NCI-H1048 (cell line): ENCODE measurements at regions not wholly inside any gene's neighbourhood (a gene's known extent, or its start where the extent isn't known, plus 50 kb on each side); places are given as distances from the start of the nearest gene placed in this dataset.
A peak's percentile ranks its signal among the peaks of the same experiment; 100 is the strongest.
"Not testable (repeated sequence)": the region's sequence is repeated elsewhere in the genome, so short reads cannot be mapped to it uniquely, and the experiment has no call there.

Experiments used
- DNase-seq: peaks from one replicate; lab custom pipeline; 2025; lab: John Stamatoyannopoulos, UW

DNA sequence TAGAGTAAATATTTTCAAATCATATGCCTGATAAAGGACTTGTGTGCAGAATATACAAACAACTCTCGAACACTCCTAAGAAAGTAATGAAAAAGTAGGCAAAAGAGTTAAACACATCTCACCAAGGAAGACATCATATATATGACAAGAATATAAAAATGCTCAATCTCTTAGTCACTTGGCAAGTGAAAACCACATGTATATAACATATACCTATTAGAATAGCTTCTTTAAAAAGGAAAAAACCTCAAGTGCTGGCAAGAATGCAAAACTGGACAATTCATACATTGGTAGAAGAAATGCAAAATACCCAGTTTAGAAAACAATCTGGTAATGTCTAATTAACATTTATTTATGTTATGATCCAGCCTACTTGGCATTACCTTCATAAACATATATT lies 146.6 kb upstream of the DGKB start:
- DNase-seq, result no peak

DNA sequence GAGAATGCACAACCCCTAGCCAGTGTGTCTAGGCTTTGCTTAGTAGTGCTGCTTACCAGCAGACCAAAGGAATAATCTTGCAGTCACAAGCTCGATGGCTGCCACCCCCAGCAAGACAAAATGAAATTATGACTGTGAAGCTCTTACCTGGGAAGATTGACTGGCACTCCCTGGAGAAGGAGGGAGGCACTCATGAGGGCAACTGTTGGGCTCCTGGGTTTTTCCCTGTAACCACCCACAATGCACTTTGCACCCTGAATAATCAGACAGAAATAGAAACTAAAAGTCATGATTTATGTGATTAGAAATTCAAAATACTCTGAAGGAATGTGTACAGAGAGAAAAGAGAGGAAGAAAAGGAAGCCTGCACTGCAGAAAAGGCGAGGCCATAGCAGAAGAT lies 144.3 kb upstream of the DGKB start:
- DNase-seq, result no peak

DNA sequence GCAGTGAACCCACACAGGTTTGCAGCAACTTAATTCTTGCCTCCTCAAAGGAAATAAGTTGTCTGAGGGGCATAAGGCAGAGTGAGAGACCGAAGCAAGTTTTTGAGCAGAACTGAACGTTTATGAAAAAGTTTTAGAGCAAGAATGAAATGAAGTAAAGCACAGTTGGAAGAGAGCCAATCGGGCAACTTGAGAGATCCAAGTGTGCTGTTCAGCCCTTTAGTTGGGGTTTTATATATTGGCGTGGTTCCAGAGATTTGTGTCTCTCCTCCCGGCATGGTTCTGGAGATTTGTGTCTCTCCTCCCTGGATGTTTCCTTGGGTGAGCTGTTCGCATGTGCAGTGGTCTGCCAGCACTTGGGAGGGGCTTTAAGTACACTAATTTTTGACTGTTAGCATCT lies 141.4 kb upstream of the DGKB start:
- no peak for DNase-seq

DNA sequence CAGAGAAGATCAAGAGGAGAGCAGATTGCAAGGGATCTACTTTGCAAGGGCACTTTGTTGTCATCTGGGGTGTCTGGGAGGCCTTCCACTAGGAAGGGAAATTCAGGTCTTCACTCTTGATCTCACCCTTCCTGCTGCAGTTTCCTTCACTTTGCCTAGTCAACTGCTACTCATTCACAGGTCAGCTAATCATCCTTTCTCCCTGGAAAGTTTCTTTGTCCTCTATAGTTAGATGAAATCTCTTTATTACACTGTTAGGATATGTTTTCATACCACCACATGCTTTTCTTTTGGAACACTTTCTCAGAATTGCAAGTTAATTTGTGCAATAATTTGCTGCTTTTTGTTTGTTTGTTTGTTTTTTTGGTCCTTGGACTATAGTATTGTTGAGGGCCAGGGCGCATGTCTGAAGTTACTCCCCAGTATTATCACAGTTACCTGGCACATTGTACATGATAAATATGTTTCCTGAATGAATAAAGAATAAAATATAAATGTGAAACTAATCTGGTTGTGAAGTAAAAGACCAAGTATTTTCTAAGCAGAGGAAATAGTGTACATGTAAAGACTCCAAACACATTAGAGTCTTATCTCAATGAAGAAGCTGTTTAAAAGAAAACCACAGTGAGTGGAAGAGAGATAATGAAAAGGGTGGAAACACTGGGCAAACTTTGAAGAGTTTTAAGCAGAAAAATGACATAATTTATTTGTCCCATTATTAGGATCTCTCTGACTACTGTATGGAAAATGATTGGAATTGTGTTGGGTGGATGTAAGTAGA lies 139.9 kb upstream of the DGKB start:
- no peak for DNase-seq

DNA sequence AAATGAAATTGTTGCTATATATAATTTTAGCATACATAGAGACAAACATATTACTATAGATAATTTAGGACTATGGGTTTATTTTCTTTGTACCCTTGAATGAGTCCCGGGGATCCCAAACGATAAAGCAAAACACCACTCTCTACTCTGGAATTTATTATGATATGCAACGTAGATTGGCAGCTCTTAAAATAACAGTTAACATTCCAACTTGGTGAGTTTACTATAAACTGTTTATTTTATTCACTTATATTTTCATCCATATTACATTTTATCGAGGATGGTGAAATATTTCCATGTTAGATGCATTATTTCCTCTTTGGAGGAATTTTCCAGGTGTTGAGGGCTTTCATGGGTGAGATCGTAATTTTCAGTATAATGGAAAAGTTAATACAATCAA lies 138.7 kb upstream of the DGKB start:
- DNase-seq, result no peak

DNA sequence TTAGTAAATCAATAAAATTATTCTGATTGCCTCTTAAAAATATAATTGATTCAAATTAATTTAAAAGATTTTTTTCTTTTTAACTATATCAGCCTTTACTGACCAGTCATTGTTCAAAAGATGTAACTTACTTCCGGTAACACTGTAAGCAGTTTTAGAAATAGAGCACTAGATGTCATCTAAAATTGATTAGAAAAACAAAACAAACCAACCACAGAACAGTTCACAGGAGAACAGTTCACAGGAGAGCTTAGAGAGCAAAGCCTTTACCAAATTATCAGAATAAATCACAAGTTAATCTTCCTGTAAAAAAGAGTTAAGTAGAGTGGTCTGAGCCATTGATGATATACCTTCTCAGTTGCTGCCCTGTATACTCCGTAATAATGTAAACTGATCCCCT lies 133.3 kb upstream of the DGKB start:
- DNase-seq, result no peak

DNA sequence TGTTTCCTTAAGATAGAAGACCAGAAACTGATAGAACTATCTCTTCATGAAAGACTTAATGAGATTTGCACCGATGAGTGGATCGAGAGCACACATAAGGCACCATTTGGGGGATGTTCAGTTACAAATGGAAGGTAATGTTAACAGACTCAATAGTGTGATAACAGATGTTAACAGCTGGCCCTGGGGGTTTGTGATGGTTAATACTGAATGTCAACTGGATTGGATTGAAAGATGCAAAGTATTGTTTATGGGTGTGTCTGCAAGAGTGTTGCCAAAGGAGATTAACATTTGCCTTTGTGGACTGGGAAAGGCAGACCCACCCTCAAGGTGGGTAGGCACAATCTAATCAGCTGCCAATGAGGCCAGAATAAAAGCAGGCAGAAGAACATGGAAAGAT lies 130.5 kb upstream of the DGKB start:
- DNase-seq, result no peak

DNA sequence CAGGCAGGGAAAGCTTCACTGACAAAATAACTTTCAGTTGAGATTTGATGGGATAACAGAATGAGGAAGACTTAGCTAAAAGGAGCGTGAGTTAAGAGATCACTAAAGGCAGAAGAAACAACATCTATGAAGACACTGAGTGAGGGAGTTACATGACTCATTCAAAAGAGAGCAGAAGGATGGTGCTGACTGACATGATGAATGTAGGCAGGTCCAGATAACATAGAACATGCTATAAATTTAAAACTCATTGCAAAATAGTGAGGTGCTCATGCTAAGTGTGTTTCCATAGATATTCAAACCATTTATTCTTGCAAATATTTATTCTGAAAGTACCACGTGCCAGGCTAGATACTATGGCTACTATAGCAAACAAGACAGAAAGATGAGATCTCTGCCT lies 116.4 kb upstream of the DGKB start:
- DNase-seq, result no peak

DNA sequence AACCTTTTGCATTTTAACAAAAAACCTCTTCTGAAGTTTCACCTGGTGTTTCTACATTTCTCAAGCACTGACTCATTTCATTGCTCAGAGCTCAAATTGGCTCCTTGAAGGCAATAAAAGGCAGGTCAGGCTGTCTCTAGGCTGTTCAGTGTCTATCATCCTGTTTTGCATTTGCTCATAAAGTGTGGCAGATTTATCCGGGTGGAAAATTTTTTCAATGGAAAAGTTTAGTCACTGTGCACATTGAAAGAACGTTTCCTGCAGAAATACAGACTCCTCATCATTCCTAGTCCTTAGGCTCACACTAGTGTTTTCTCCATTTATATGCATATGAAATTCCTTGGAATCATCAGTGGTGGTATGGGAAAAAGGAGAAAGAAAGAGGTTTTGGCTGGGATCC lies 114.2 kb upstream of the DGKB start:
- peak; percentile 45 for DNase-seq

DNA sequence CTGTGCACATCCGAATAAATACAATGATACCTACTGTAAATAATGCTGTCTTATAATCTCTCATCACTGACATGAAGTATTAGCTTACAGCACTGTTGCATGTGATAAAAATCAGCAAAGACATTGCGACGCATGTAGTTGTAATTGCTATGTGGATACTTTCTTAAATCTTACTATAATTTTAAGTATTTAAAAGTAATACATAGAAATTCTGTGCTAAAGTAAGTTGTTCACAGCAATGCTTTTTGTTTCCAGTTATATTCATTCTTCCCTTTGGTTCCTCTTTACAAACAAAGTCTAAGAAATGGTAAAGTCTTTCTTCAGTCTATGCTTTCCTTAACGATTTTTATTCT lies 113.7 kb upstream of the DGKB start:
- DNase-seq, result no peak

DNA sequence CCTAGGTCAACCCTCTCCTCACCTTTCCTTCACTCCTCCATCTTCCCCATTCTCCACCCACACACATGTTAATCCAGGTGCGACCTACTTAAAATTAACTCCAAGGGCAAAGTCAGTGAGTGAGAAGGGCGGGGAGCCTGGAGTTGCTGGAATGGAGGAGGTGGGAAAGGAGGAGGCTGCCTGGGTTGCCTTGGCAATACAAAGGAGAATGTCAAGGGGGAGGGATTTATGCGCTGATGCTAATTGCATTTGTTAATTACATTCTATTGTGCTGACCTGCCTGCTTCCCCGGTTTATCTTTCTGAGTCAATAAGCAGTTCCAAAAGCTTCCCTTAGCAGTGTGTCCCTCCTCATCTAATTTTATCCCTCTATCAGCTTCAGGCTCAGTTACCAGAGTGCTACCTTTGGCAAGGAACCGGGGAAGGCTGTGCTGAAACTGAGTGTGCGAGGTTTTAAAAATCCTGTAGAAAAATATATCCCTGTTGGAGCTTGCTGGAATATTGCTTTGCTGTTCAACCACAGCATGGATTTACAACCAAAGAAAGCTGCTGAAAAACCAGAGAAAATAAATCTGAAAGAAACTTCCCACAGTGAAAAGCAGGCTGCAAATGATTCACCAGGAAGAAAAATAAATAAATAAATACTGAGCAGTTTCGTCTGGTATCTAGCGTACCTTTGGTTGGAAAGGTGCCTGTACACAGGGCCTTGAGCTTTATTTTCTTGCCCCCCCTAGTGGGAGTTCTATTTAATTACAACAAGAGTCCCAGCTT lies 113.2 kb upstream of the DGKB start:
- DNase-seq, result peak; percentile 50

DNA sequence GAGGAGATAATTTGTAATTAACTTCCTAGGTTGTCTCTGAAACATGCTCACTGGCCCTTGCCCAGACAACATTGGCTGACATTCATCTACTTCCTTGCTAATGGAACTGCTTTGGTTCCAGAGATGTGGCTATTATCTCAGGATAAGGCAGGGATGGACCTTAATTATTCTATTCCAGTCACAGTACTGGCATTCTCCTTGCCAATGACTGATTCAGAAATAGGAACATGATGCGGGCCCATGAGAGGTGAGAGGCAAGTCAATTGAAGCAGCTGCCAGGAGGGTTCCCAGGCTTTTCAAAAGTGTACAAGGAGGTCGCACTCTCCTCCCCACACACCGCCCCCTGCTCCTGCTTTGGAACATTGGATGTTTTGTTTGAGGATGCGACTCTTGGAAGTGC lies 109.6 kb upstream of the DGKB start:
- no peak for DNase-seq

DNA sequence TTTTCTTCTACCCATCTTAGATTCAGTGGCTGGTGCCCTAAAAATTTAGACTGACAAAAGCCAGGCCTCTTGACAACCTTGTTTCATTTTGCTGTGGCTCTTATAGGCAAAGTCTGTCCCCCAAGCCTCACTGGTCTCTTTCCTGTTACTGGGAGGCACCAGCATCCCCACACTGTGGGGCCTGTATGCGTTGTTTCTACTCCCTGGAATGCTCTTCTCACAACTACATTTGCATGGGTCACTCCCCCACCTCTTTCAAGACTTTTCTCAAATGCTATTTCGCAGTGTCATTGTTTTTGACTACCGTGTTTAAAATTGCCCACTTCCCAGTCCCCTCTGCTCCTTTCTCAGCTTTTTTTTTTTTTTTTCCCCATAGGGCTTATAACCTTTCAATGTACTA lies 108.7 kb upstream of the DGKB start:
- DNase-seq, result no peak

DNA sequence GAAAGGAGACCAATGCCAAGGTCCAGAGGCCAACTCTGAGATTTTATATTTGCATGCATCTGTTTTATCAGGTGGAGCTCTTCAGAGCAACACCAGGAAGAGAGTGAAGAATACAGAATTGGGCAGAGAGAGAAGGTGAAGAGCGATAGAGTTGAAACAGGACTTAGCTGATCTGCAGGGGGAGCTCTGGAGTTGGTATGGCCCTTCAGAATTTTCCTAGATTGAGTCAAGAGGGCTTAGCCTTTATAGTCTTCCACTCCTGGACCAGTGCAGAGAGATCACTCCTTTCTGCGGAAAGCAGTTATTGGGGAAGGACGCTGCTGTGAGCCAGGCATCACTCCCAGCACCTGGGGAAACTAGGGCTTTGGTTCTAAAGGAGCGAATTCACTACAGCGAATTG lies 105.0 kb upstream of the DGKB start:
- DNase-seq, result no peak

DNA sequence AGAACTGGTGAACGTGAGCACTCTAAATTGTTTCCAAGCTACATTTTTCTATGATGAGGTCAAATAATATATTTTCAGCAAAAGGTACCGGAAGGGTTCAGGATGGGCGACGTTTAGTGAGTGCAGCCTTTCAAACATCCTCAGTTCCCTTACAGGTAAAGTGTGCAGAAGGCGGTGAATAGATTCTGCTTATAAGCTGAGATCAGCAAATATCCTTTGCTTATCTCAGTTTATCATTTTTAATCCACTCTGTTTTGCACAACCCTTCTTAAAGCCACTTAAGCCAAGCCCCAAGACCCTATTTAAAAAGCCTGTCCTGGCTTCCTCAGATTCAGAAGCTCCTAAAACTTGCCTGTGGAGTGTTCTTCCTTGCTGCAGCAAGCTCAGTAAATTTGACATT lies 103.1 kb upstream of the DGKB start:
- no peak for DNase-seq

DNA sequence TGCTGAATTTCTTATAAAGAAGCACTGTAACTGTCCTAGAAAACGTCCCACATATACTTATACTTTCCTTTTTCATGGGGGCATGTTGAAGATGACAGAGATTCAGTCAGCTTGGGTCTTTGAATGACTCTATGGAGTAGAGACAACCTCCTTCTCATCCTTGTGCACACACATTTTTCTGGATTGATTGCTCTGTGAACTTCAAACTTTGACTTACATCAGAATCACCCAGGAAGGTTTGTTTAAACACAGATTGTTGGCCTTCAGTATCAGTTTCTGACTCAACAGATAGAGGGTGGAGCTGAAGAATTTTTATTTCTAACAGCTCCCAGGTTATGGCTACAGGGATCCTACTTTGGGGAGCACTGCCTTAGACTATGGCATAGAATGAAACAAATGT lies 97.6 kb upstream of the DGKB start:
- no peak for DNase-seq

DNA sequence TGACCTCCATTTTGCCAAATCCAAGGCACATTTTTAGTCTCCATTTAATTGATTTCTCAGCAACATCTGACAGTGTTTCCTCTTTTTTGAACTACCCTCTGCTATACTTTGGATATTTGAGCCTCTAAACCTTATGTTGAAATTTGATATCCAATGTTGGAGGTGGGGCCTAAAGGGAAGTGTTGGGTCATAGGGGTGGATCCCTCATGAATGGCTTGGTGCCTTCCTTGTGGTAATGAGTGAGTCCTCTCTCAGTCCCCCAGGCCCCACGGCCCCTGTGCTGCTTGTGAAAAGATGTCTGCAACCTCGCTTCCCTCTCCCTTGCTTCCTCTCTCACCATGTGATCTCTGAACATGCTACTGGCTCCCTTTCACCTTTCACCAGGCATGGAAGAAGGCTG lies 96.8 kb upstream of the DGKB start:
- DNase-seq, result no peak

DNA sequence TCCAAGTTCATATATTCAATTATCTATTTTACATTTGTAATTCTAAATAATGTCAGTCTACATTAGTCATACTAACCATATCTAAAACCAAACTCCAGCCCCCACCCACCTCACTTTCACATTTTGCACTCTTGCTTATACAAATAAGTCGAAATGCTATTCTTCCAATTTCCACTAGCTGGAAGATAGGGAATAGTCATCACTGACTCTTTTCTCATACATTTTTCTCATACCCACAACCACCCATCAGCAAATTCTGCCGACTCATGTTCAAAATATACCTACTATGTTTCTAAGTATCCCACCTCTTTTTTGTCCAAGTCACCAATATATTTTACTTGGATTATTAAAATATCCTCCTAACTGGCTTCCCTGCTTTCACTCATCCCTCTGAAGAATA lies 93.2 kb upstream of the DGKB start:
- DNase-seq, result no peak

DNA sequence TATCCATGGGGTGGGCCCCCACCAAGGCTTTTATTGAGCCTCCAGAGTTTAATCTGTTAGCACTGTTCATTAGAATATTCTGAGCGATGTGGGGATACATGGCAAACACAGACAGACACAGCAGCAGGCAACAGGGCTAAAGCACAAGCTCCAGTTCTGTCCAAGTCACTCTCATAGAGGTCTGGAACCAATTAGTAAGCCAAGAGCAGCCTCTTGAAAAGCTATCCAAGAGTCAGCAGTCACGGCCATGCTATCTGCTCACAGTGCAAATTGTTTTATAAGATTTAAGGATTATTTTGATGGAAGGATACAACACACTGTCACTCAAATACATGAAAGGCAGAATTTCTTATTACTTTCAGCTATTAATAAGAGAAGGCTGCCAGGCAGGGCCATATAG lies 86.4 kb upstream of the DGKB start:
- DNase-seq, result no peak

DNA sequence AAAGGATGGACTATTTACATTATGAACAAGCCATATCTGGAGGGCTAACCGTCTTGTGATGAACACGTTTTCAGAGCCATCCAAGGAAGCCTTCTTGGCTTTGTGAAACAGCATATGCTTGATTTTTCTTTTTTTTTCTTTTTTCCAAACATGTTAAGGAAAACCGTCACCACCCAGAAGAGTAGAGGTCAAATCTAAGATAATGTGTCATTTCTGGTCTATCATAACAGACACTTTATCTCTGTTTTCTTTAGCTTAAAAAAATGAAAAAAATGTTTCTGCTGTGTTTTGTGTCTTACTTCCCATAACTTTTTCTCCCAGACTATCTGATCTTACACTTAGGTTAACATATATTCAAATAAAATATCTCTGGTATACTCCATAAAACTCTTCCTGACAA lies 76.1 kb upstream of the DGKB start:
- no peak for DNase-seq

DNA sequence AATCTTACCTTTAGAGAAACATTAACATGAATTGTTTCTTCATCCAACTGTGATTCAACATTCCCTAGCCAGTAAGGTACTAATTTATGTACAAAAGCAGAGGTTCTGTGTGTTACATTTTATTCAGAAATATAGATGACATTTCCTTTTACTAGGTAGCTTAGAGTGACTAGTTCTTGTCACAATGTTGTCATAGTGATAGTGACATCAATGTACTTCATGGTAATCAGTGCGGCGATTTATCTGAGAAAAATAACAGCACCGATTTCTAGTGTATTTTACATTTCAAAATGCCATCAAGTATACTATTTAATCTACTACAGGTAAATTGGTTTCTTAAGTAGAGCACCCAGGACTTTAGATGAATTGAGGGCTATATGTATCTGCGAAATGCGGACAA lies 72.1 kb upstream of the DGKB start:
- DNase-seq, result no peak

DNA sequence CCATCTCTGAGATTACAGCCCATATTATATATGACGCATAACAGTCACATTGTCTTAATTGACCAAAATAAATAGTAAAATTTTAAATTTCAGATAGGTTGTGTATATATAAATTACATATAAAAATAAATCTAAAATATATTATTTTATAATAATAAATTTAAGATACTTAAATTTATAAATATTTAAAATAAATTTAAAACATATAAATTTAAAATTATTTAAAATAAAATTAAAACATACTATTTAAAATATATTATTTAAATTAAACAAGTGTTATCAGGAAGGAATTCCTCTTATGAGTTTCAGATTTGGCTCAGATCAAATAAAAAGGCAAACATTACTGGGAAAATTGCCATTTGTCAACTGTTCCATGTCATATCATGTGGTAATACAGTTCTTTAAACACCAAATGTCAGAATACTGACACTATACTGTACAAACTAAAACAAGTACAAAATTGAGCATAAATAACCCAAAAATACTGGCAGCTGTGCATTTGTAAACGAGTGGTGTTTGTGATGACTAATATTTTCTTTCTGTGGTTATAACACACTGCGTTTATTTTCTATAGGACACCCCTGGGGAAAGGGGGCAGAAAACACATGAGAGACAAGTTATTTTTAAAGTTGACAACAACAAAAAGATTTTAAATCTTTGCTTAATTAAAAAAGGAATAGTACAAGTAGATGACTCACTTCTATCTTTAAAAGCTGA lies 71.3 kb upstream of the DGKB start:
- no peak for DNase-seq

DNA sequence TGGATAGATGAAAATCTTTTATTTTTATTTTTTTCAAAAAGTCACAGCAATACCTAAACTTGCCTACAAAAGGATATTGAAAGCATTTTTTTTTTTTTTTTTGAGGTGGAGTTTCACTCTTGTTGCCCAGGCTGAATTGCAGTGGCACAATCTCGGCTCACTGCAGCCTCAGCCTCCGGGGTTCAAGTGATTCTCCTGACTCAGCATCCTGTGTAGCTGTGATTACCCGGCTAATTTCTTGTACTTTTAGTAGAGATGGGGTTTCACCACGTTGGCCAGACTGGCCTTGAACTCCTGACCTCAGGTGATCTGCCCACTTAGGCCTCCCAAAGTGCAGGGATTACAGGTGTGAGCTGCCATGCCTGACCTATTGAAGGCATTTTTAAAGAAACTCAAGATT lies 69.1 kb upstream of the DGKB start:
- not testable (repeated sequence) for DNase-seq
